ENCODE measurements at regions not wholly inside any gene's neighbourhood (a gene's known extent, or its start where the extent isn't known, plus 50 kb on each side); places are given as distances from the start of the nearest gene placed in this dataset.

- TF ChIP-seq CTCF (IDR thresholded peaks at IDR 0.05; ENCODE audit: low read depth, low read length, poor library complexity, severe bottlenecking) (no peak), EZH2phosphoT487 (IDR thresholded peaks at IDR 0.05; ENCODE audit: borderline replicate concordance, low read length) (no peak)
These were observed 172.7 kb upstream of the LMCD1 start for GRCh38 chr3:8328967-8329366.

Data from DOHH2 (cell line).